GM04504 (cell line): ENCODE measurements at regions not wholly inside any gene's neighbourhood (a gene's known extent, or its start where the extent isn't known, plus 50 kb on each side); places are given as distances from the start of the nearest gene placed in this dataset.

Source experiments
- DNase-seq: peaks from one replicate; pipeline ENCODE4 v3.0.0-alpha.2; 2012; ENCODE audit warnings: low read depth

GRCh38 chr18:26700728-26701127, 152.4 kb upstream of the KCTD1 start:
- DNase-seq: no peak

DNA sequence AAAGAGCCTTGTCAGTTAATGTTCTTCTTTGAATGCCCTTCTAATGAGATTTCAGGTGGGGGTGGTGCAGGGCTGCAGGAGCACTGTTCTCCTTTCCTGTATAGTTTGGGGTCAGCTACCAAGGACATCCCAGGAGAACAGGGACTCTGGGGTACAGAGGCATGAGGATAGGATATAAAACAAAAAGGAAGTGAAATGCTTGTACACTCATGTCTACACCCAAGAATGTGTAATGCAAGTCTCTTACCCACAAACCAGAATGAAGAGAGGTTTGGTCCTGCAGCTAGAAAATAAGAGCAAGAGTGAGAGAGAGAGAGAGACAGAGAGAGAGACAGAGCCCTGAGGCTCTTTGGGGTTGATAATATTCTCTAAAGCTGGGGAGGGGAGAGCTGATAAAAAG, 151.8 kb upstream of the KCTD1 start:
- DNase-seq: no peak

- DNase-seq: no peak
Observed at GRCh38 chr18:26697186-26697884, 149.0 kb upstream of the KCTD1 start.

DNA sequence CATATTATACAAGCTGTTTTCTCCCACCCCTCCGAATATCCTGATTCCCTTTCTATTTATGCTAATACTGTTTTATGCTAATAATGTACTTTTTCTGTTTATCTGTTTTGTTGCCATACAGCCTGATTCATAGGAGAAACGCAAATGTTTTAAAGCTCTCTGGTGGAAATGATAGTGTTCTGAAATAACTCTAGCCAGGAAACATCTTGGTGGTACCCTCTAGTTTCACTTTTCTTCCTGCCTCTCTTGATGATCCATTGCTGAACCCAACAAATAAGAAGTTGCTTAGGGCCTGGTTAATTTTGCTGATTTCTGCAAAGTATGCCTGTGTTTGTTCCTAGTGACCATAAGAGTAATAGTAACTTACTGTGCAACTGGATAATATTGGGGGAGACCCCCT, 148.4 kb upstream of the KCTD1 start:
- no peak for DNase-seq

DNA sequence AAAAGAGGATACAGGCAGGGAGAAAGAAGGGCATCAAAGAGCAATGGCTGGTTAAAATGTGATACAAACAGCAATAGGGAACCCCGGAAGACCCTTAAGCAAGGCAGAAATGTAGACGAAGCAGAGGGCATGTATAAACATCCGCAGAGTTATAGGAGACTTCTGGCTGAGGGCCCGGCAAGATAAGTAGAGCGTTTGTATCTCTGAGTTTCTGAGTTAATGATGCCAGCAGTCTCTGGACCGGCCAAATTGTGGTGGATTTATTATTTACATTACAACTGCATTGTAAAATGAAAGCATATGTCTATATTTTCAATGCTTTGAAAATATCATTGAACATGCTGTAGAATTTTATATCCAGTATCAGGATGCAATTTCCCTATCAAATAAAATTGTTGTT, 148.0 kb upstream of the KCTD1 start:
- DNase-seq: no peak

GRCh38 chr18:26689226-26689879, 141.0 kb upstream of the KCTD1 start:
- no peak for DNase-seq

DNA sequence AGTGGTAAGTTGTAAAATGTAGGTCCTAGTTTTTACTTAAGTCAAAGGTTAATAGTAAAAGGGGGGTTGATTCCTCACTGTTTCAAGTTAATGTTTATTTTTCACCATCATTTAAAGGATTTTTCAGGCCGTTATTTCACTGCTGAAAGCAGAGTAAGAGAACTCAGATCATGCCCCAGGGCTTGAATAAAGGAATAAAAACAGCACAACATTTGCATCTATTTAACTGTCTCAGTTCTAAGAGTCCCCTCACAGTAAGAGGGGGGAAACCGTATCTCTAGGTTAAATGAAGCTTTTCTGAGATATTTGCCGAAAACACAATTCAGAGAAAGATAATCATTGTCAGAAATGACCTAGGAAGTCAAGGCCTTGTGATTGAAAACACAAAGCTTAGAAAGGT, 138.2 kb upstream of the KCTD1 start:
- no peak for DNase-seq

- no peak for DNase-seq
Observed at GRCh38 chr18:26685438-26686157, 137.2 kb upstream of the KCTD1 start.

GRCh38 chr18:26677957-26678356, 129.6 kb upstream of the KCTD1 start:
- DNase-seq: no peak

GRCh38 chr18:26667046-26667445, 118.7 kb upstream of the KCTD1 start:
- DNase-seq: no peak

DNA sequence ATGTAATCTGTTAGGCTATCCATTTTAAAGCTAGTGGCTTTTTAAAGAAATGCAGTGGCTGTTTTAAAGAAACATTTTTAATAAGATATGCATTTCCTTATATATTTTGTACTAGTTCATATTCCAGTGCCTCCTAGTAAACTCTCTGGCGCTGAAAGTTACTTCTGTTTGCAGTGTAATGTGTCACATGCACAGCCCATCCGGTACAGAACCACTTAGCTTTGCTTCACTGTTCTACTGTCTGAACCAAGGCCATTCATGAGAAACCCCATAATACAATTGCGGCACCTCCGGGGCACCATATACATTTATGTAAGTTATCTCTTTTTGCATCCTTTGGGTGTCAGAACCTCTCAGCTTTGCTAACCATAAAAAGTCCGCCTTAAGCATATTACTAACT, 114.6 kb upstream of the KCTD1 start:
- no peak for DNase-seq

- no peak for DNase-seq
Observed at GRCh38 chr18:26657631-26658581, 109.6 kb upstream of the KCTD1 start.

- no peak for DNase-seq
Observed at GRCh38 chr18:26656944-26657536, 108.7 kb upstream of the KCTD1 start.

DNA sequence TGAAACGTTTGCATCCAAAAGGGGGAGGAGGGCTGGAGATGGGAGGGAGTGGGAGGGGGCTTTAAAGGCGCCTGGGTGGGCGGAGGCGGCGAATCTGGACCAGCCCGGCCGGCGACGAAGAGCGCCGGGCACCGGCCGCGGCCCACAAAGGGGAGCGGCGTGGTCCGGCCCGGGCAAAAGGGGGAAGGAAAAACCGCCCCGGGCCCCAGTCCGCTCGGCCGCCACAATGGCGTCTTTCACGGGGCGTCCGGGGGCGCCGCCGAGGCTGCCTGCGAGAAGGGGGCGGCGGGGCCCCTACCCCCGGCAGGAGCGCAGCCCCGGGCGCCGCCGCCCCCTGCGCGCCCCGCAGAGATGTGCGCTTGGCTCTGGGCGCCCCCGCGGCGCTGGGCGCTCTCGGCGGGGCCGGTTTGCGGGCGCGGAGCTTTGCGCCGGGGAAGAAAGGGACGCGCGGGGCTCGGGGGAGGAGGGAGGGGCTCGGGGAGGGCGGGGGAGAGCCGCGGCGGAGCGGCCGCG, 108.1 kb upstream of the KCTD1 start:
- DNase-seq: no peak

GRCh38 chr18:26655525-26656430, 107.4 kb upstream of the KCTD1 start:
- no peak for DNase-seq

DNA sequence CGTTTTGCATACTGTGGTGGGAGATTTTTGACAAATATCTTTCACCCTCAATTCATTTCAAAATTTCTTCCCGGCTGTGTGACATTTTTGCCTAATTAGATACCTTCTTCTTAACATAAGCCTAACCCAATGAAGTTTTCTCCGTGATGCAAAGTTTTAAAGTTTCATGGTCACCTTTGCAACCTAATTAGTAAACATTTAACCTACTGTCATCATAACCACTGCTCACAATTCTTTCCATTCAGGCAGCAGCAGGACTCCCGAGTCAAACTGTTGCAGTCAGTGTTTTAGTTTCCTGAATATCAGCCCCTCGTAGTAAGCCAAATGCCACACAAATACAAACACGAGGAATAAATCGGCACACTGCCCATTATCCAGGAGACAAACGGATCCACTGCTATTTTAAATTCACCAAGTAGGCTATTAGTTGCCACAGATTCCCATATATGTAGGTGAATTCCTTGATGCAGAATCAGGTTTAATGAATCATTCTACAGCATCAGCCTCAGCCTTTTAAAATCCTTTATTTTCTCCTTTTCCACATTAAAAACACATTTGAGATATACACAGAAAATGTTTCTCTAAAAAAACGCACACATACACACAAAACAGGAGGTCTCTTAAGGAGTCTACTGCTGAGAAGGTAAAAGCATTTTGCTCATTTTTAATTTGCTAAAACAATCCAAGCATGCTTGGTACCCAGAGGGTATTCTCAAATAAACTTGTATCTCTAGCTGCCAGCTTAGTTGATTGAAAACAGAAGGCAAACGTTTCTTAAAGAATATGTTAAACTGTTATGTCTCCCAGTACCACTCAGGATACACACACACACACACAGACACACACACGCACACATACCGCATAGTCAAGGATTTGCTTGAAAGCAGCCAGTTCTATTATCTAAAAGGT, 106.5 kb upstream of the KCTD1 start:
- no peak for DNase-seq

- no peak for DNase-seq
Observed at GRCh38 chr18:26653943-26654615, 105.7 kb upstream of the KCTD1 start.

GRCh38 chr18:26652501-26652900, 104.1 kb upstream of the KCTD1 start:
- no peak for DNase-seq
